ENCODE measurements at regions not wholly inside any gene's neighbourhood (a gene's known extent, or its start where the extent isn't known, plus 50 kb on each side); places are given as distances from the start of the nearest gene placed in this dataset.

GRCh38 chr10:83272666-83273434, 866.5 kb upstream of the GHITM start:
- Mint-ChIP-seq H3K4me1 (no peaks in the 10 kb centered on the region), H3K27ac (no peak overlapping the region), H3K4me3 (no peak overlapping the region), H3K9me3 (no peaks in the 10 kb centered on the region), H3K36me3 (ENCODE audit: low read depth) (no peaks in the 10 kb centered on the region), H3K27me3 (ENCODE audit: low read depth, poor library complexity) (no peaks in the 10 kb centered on the region)
- TF ChIP-seq CTCF (IDR thresholded peaks at IDR 0.05): peak; percentile 17
- DNase-seq: no peak

- Mint-ChIP-seq H3K4me1 (no peaks in the 10 kb centered on the region), H3K27ac (no peak overlapping the region), H3K36me3 (ENCODE audit: low read depth) (no peaks in the 10 kb centered on the region), H3K4me3 (no peak overlapping the region), H3K9me3 (no peaks in the 10 kb centered on the region), H3K27me3 (ENCODE audit: low read depth, poor library complexity) (no peaks in the 10 kb centered on the region)
- DNase-seq: no peak
- no peak for TF ChIP-seq CTCF (IDR thresholded peaks at IDR 0.05)
Observed at GRCh38 chr10:83274088-83274487, 865.2 kb upstream of the GHITM start.

GRCh38 chr10:83276971-83277370, 862.3 kb upstream of the GHITM start:
- no peak overlapping the region for H3K27ac Mint-ChIP-seq
- H3K4me3 Mint-ChIP-seq: no peak overlapping the region
- no peaks in the 10 kb centered on the region for H3K9me3 Mint-ChIP-seq
- no peak for DNase-seq
- H3K4me1 Mint-ChIP-seq: no peaks in the 10 kb centered on the region
- TF ChIP-seq CTCF (IDR thresholded peaks at IDR 0.05): no peak
- H3K27me3 Mint-ChIP-seq (ENCODE audit: low read depth, poor library complexity): no peaks in the 10 kb centered on the region
- no peaks in the 10 kb centered on the region for H3K36me3 Mint-ChIP-seq (ENCODE audit: low read depth)

- H3K4me1 Mint-ChIP-seq: no peaks in the 10 kb centered on the region
- H3K36me3 Mint-ChIP-seq (ENCODE audit: low read depth): no peaks in the 10 kb centered on the region
- no peaks in the 10 kb centered on the region for H3K27me3 Mint-ChIP-seq (ENCODE audit: low read depth, poor library complexity)
- H3K9me3 Mint-ChIP-seq: no peaks in the 10 kb centered on the region
- no peak overlapping the region for H3K4me3 Mint-ChIP-seq
- no peak for TF ChIP-seq CTCF (IDR thresholded peaks at IDR 0.05)
- no peak overlapping the region for H3K27ac Mint-ChIP-seq
- no peak for DNase-seq
Observed at GRCh38 chr10:83283151-83283550, 856.2 kb upstream of the GHITM start.

- Mint-ChIP-seq H3K27me3 (ENCODE audit: low read depth, poor library complexity) (peaks cover 3% of the 10 kb centered on the region), H3K4me1 (peaks cover 11% of the 10 kb centered on the region), H3K36me3 (ENCODE audit: low read depth) (no peaks in the 10 kb centered on the region), H3K4me3 (no peak overlapping the region), H3K9me3 (no peaks in the 10 kb centered on the region), H3K27ac (no peak overlapping the region)
- TF ChIP-seq CTCF (IDR thresholded peaks at IDR 0.05): no peak
- no peak for DNase-seq
Observed at GRCh38 chr10:83287374-83287773, 851.9 kb upstream of the GHITM start.

- peaks cover 6% of the 10 kb centered on the region for H3K27me3 Mint-ChIP-seq (ENCODE audit: low read depth, poor library complexity)
- H3K27ac Mint-ChIP-seq: no peak overlapping the region
- H3K4me1 Mint-ChIP-seq: peaks cover 11% of the 10 kb centered on the region
- DNase-seq: no peak
- H3K9me3 Mint-ChIP-seq: peaks cover 6% of the 10 kb centered on the region
- H3K36me3 Mint-ChIP-seq (ENCODE audit: low read depth): no peaks in the 10 kb centered on the region
- H3K4me3 Mint-ChIP-seq: no peak overlapping the region
- TF ChIP-seq CTCF (IDR thresholded peaks at IDR 0.05): no peak
Observed at GRCh38 chr10:83289373-83289772, 849.9 kb upstream of the GHITM start.
